Lower lobe of right lung (tissue), 2 donors: ENCODE measurements at regions not wholly inside any gene's neighbourhood (a gene's known extent, or its start where the extent isn't known, plus 50 kb on each side); places are given as distances from the start of the nearest gene placed in this dataset.

Source experiments
- ATAC-seq, 2 donors: fragments of 200-7000 bp; cut with Tn5 transposase; one replicate each; pipeline ENCODE4 v1.9.1; 2020 to 2022; ENCODE audit warnings: mild to moderate bottlenecking in 2 of 2, moderate library complexity in 2 of 2
- DNase-seq: peaks from one replicate; pipeline ENCODE4 v3.0.0-alpha.2; 2020
- H3K27ac ChIP-seq: fragments of 200-600 bp; one replicate; pipeline ENCODE4 v1.8.0; 2022
- H3K27me3 ChIP-seq: fragments of 200-600 bp; one replicate; pipeline ENCODE4 v1.8.0; 2022; ENCODE audit warnings: low read depth
- H3K36me3 ChIP-seq: fragments of 200-600 bp; one replicate; pipeline ENCODE4 v1.8.0; 2022; ENCODE audit warnings: mild to moderate bottlenecking
- H3K4me1 ChIP-seq: fragments of 200-600 bp; one replicate; pipeline ENCODE4 v1.8.0; 2022
- H3K4me3 ChIP-seq: fragments of 200-600 bp; one replicate; pipeline ENCODE4 v1.8.0; 2022; ENCODE audit warnings: mild to moderate bottlenecking
- H3K9me3 ChIP-seq: fragments of 200-600 bp; one replicate; pipeline ENCODE4 v1.8.0; 2022
- intact Hi-C: fragments of 100-400 bp; cut with DNase I; formaldehyde crosslinking; loops from one replicate; pipeline ENCODE4 v1.11.0; 2022
- TF ChIP-seq, protein P1 (sequence below): fragments of 200-600 bp; IDR thresholded peaks from one replicate; pipeline ENCODE4 v1.8.0; 2022; ENCODE audit warnings: antibody characterized with exemption, mild to moderate bottlenecking
- donor health status: DM: no; HTN: yes; CAD: no; lungs with severe emphysema.

- intact Hi-C loops = no loop called here
- no peak for DNase-seq
Observed at GRCh38 chr13:86174622-86175021, 375.4 kb upstream of the SLITRK6 start.

GRCh38 chr13:86172961-86173360 lies 373.7 kb upstream of the SLITRK6 start:
- Histone ChIP-seq H3K27ac (no peak overlapping the region), H3K36me3 (no peaks in the 10 kb centered on the region), H3K4me3 (no peak overlapping the region), H3K4me1 (no peaks in the 10 kb centered on the region), H3K9me3 (no peaks in the 10 kb centered on the region), H3K27me3 (no peaks in the 10 kb centered on the region)
- intact Hi-C loops = no loop called here
- TF ChIP-seq, protein P1, sequence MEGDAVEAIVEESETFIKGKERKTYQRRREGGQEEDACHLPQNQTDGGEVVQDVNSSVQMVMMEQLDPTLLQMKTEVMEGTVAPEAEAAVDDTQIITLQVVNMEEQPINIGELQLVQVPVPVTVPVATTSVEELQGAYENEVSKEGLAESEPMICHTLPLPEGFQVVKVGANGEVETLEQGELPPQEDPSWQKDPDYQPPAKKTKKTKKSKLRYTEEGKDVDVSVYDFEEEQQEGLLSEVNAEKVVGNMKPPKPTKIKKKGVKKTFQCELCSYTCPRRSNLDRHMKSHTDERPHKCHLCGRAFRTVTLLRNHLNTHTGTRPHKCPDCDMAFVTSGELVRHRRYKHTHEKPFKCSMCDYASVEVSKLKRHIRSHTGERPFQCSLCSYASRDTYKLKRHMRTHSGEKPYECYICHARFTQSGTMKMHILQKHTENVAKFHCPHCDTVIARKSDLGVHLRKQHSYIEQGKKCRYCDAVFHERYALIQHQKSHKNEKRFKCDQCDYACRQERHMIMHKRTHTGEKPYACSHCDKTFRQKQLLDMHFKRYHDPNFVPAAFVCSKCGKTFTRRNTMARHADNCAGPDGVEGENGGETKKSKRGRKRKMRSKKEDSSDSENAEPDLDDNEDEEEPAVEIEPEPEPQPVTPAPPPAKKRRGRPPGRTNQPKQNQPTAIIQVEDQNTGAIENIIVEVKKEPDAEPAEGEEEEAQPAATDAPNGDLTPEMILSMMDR = no peak
- no peak for ATAC-seq
- no peak for DNase-seq

More at GRCh38 chr13:86174622-86175021, 375.4 kb upstream of the SLITRK6 start:
- Histone ChIP-seq H3K4me3 (no peak overlapping the region), H3K27me3 (no peaks in the 10 kb centered on the region), H3K27ac (no peak overlapping the region), H3K9me3 (no peaks in the 10 kb centered on the region), H3K4me1 (no peaks in the 10 kb centered on the region), H3K36me3 (no peaks in the 10 kb centered on the region)
- ATAC-seq = no peak
- TF ChIP-seq, protein P1 = no peak

- H3K36me3 ChIP-seq = no peaks in the 10 kb centered on the region
- H3K27ac ChIP-seq = no peak overlapping the region
- no peak overlapping the region for H3K4me3 ChIP-seq
- no peaks in the 10 kb centered on the region for H3K27me3 ChIP-seq
- TF ChIP-seq, protein P1 = no peak
- no peaks in the 10 kb centered on the region for H3K9me3 ChIP-seq
- intact Hi-C loops = no loop called here
- no peak for DNase-seq
- no peaks in the 10 kb centered on the region for H3K4me1 ChIP-seq
- ATAC-seq = no peak
Observed at GRCh38 chr13:86161257-86161656, 362.0 kb upstream of the SLITRK6 start.

GRCh38 chr13:86155756-86156155 lies 356.5 kb upstream of the SLITRK6 start:
- Histone ChIP-seq H3K36me3 (no peaks in the 10 kb centered on the region), H3K9me3 (no peaks in the 10 kb centered on the region), H3K27ac (no peak overlapping the region), H3K27me3 (no peaks in the 10 kb centered on the region), H3K4me1 (no peaks in the 10 kb centered on the region), H3K4me3 (no peak overlapping the region)
- DNase-seq (no peak), ATAC-seq (no peak)
- TF ChIP-seq, protein P1 = no peak
- intact Hi-C loops = no loop called here

DNA sequence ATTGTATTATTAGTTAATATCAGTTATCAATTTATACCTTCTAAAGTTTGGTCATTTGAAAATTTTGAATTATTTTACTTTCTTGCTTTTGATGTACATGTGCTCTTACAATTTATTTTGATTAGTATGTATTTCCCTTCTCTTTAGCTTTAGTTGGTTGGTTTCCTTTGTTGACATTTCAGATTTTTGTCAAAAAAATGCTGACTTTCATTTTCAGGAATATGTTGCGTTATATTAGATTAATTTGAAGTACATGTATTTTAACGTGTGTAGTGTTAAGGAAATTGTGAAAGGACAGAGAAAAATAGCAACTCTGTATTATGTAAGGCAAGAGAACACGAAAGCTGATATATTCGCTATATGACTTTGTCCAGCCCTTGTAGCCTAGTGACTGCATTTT lies 342.9 kb upstream of the SLITRK6 start:
- ATAC-seq (no peak), DNase-seq (no peak)
- intact Hi-C loops = no loop called here
- Histone ChIP-seq H3K36me3 (no peaks in the 10 kb centered on the region), H3K4me1 (no peaks in the 10 kb centered on the region), H3K4me3 (no peak overlapping the region), H3K27ac (no peak overlapping the region), H3K27me3 (no peaks in the 10 kb centered on the region), H3K9me3 (no peaks in the 10 kb centered on the region)
- TF ChIP-seq, protein P1 = no peak

DNA sequence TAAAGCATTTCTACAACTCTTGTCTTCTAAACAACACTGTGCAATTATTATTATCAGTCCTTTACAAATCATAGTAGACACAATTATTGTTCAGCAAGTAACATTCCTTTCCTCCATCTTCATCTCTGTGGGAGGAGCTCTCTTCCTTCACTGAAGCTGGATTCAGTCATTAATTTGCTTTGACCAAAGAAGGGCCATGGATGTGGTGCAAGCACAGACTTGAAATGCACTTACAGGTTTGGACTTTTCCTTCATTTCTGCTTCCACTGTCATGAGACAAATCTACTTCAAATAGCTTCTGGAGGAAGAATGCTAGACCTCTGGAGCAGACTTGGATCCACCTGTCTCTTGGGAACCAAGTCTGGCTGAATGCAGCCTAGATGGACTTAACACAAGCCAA lies 336.6 kb upstream of the SLITRK6 start:
- H3K9me3 ChIP-seq = no peaks in the 10 kb centered on the region
- no peak overlapping the region for H3K4me3 ChIP-seq
- no peak for ATAC-seq
- no peaks in the 10 kb centered on the region for H3K36me3 ChIP-seq
- H3K27me3 ChIP-seq = no peaks in the 10 kb centered on the region
- no peak overlapping the region for H3K27ac ChIP-seq
- H3K4me1 ChIP-seq = no peaks in the 10 kb centered on the region
- intact Hi-C loops = no loop called here
- TF ChIP-seq, protein P1 = no peak
- DNase-seq = no peak
